ENCODE measurements at regions not wholly inside any gene's neighbourhood (a gene's known extent, or its start where the extent isn't known, plus 50 kb on each side); places are given as distances from the start of the nearest gene placed in this dataset.

- no peak for DNase-seq (ENCODE audit: low spot score)
- Histone ChIP-seq H3K4me2 (ENCODE audit: low read depth, low read length) (no peak overlapping the region), H3K79me2 (ENCODE audit: insufficient read depth, low read length) (no peaks in the 10 kb centered on the region), H2AFZ (ENCODE audit: low read length) (no peak overlapping the region), H3K9me3 (ENCODE audit: low read length) (no peaks in the 10 kb centered on the region), H3K4me3 (replicated peaks in 1 of 3; ENCODE audit: insufficient read depth in 1 of 3, low read depth in 2 of 3, low read length in 3 of 3) (no peak overlapping the region), H3K27ac (ENCODE audit: extremely low read length, insufficient read depth, low read length) (no peak overlapping the region), H3K9ac (ENCODE audit: insufficient read depth, low read depth, low read length) (no peak overlapping the region), H3K27me3 (ENCODE audit: control insufficient read depth in 1 of 2, insufficient read depth in 2 of 2, low read length in 2 of 2) (peaks cover 5 to 68% of the 10 kb centered on the region in 2 experiments; a peak in 4 of 5 replicates), H3K36me3 (replicated peaks in 1 of 2; ENCODE audit: control insufficient read depth in 1 of 2, insufficient read depth in 2 of 2, low read length in 2 of 2) (no peaks in the 10 kb centered on the region), H4K20me1 (ENCODE audit: insufficient read depth, low read length) (peaks cover 2% of the 10 kb centered on the region; the same call in 1 of the 2 replicates), H3K4me1 (ENCODE audit: insufficient read depth, low read length) (no peaks in the 10 kb centered on the region)
- in situ Hi-C loops (cut with HindIII; ENCODE audit: extremely low pct_ligation_motif_present, low pct_unique_long_range_greater_than_20kb): no loop called here
- ChIA-PET POLR2A (no interaction called here), CTCF (ENCODE audit: low intra/inter-chr PET ratio, low total read pairs) (no interaction called here)
- BruUV-seq (replicated peaks): no TSS peak
- TF ChIP-seq ZNF354B (CRISPR knock-in tag; IDR thresholded peaks at IDR 0.05): no peak
- TF ChIP-seq THAP8 (CRISPR knock-in tag; IDR thresholded peaks at IDR 0.05; ENCODE audit: borderline replicate concordance): no peak
- no peak for TF ChIP-seq ZFP91 (CRISPR knock-in tag; IDR thresholded peaks at IDR 0.05; ENCODE audit: borderline replicate concordance)
- TF ChIP-seq, protein P1, sequence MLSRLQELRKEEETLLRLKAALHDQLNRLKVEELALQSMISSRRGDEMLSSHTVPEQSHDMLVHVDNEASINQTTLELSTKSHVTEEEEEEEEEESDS (CRISPR knock-in tag; IDR thresholded peaks at IDR 0.05; ENCODE audit: borderline replicate concordance): no peak
- TF ChIP-seq, protein P2, sequence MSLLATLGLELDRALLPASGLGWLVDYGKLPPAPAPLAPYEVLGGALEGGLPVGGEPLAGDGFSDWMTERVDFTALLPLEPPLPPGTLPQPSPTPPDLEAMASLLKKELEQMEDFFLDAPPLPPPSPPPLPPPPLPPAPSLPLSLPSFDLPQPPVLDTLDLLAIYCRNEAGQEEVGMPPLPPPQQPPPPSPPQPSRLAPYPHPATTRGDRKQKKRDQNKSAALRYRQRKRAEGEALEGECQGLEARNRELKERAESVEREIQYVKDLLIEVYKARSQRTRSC (CRISPR knock-in tag; IDR thresholded peaks at IDR 0.05; ENCODE audit: low read depth): no peak
- no peak for TF ChIP-seq ZNF792 (CRISPR knock-in tag; IDR thresholded peaks at IDR 0.05)
- TF ChIP-seq, protein P3, sequence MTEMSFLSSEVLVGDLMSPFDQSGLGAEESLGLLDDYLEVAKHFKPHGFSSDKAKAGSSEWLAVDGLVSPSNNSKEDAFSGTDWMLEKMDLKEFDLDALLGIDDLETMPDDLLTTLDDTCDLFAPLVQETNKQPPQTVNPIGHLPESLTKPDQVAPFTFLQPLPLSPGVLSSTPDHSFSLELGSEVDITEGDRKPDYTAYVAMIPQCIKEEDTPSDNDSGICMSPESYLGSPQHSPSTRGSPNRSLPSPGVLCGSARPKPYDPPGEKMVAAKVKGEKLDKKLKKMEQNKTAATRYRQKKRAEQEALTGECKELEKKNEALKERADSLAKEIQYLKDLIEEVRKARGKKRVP (CRISPR knock-in tag; IDR thresholded peaks at IDR 0.05): no peak
- TF ChIP-seq RELA (CRISPR knock-in tag; IDR thresholded peaks at IDR 0.05): no peak
- TF ChIP-seq MYC (CRISPR knock-in tag; IDR thresholded peaks at IDR 0.05; ENCODE audit: borderline replicate concordance): no peak
- TF ChIP-seq ZNF546 (CRISPR knock-in tag; conservative IDR thresholded peaks at IDR 0.05): no peak
- no peak for TF ChIP-seq ZNF746 (CRISPR knock-in tag; IDR thresholded peaks at IDR 0.05)
- no peak for TF ChIP-seq ZNF644 (CRISPR knock-in tag; IDR thresholded peaks at IDR 0.05; ENCODE audit: low read depth)
- TF ChIP-seq ZNF235 (CRISPR knock-in tag; IDR thresholded peaks at IDR 0.05; ENCODE audit: borderline replicate concordance): no peak
- no peak for TF ChIP-seq THYN1 (CRISPR knock-in tag; IDR thresholded peaks at IDR 0.05; ENCODE audit: borderline replicate concordance, low read depth)
- no peak for TF ChIP-seq GABPA (IDR thresholded peaks at IDR 0.05; ENCODE audit: low read depth, low read length)
- no peak for TF ChIP-seq GABPA (CRISPR knock-in tag; IDR thresholded peaks at IDR 0.05; ENCODE audit: low read depth)
- intact Hi-C loops (cut with micrococcal nuclease; ENCODE audit: unreplicated experiment): no loop called here
- WGBS (ENCODE audit: low lambda C conversion rate): 38% methylated on average over 15 of the region's 15 CpGs
- no peak for ATAC-seq
- no peak for FAIRE-seq
Measured at GRCh38 chr18:78724214-78724914, 255.3 kb upstream of the SALL3 start.

Data from HepG2 (cell line).